HG02610 (cell line): ENCODE measurements at regions not wholly inside any gene's neighbourhood (a gene's known extent, or its start where the extent isn't known, plus 50 kb on each side); places are given as distances from the start of the nearest gene placed in this dataset.

Experiments used
- ATAC-seq: cut with Tn5 transposase; IDR thresholded peaks from one replicate; pipeline ENCODE4 v1.9.1; 2021; ENCODE audit warnings: mild to moderate bottlenecking, moderate library complexity; ENCODE audit not compliant: unreplicated experiment

GRCh38 chr11:92644595-92645445 lies 324.6 kb upstream of the MTNR1B start:
- ATAC-seq, result no peak

- ATAC-seq, result no peak
Measured at GRCh38 chr11:92651159-92651558, 318.3 kb upstream of the MTNR1B start.

DNA sequence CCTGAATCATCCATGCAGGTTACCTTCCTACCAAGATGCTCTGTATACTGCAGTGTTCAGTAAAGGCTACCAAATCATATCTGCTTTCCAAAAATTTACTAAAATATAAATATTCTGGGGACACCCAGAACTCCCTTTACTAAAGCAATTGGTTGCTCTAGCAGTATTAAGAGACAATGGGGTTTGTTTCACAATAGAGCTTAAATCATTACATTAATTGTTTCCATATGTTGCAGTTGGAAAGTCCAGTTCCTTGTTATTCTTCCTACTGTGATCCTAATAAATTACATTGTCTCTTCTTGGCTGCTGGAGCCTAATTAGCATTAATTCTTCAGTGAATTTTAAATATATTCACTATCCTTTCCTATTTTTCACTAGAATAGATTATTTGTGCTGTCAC lies 316.0 kb upstream of the MTNR1B start:
- ATAC-seq, result no peak

GRCh38 chr11:92656783-92657182 lies 312.7 kb upstream of the MTNR1B start:
- no peak for ATAC-seq

GRCh38 chr11:92657226-92657625 lies 312.2 kb upstream of the MTNR1B start:
- no peak for ATAC-seq

DNA sequence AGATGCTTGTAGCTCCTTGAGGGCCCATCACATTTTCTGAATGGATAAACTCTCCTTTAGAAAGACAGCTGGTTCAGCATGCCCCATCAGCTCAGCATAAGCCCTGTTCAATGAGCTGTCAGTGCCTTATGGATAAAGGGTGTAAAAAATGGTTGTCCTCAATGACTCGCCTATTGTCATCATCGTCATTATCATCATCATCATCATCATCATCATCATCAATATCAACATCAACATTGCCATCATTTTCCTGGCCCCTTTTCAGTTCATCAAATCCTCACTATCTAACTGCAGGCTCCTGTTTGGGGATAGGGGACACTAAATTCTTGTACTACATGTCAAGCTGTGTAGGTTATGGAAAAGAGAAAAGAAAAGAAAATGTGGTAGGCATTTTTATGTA lies 310.7 kb upstream of the MTNR1B start:
- no peak for ATAC-seq

DNA sequence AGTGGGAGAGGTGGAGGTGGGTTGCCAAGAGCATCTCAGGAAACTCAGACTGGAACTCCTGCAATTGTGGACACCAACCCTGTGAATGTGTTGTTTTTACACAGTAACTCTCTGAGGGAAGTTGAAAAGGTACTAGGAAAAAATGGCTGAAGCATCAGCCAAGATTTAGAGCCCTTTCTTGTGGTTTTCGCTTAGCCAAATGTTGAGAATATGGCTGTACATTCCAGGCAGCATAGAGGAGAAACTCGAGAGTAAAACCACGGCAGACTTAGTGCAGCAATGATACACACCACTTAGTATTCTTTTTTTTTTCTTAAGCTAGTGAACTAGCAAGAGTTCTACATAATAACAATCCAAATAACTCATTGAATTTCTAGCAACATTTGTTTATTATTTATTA lies 309.7 kb upstream of the MTNR1B start:
- ATAC-seq, result no peak

- ATAC-seq, result no peak
Measured at GRCh38 chr11:92662601-92663360, 306.7 kb upstream of the MTNR1B start.

GRCh38 chr11:92663539-92663938 lies 305.9 kb upstream of the MTNR1B start:
- no peak for ATAC-seq

GRCh38 chr11:92667486-92668152 lies 301.8 kb upstream of the MTNR1B start:
- ATAC-seq, result no peak

DNA sequence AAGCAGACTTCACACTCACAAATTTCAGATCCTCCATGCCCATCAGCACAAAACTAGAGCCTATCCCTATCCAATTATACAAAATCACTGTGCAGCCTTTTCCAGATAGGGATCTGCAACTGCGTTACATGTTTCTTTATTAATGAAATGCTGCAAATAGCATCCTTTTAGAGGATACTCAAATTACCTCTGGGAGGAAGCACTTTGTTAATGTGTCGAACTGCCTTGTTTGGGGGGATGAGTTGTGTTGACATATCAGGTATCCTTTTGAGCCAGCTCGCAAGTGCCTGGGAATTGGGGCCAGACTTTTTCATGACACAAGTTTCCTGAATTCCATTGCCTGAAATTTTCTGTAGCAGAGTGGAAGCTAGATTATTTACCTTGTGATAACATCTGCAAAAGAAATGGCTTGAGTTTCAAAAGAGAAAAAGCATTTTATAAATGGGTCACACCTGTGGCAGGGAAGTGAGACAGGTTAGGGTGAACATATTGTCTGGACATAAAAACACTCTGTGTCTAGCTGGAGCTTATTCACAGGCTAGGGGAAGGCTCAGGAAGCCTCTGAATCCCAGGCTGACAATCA lies 299.1 kb upstream of the MTNR1B start:
- no peak for ATAC-seq

GRCh38 chr11:92671081-92671480 lies 298.4 kb upstream of the MTNR1B start:
- ATAC-seq, result no peak

DNA sequence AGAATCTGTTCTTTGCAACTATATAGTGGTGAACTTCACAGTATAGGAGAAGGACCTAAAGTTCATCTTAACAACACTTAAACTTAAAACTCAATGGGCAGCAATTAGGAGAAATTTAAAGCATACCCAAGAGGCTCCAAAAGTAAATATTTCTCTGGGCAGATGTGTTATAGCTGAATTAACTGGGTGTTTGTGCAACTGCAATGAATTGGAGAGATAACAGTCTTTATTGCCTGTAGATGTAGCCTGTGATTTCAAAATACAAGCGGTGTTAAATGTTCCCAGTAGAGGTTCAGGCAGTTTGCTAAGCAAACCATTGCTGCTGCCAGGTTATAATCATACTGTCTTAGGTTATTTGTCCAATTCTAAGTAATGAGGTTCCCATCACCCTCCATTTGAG lies 294.1 kb upstream of the MTNR1B start:
- ATAC-seq, result no peak

DNA sequence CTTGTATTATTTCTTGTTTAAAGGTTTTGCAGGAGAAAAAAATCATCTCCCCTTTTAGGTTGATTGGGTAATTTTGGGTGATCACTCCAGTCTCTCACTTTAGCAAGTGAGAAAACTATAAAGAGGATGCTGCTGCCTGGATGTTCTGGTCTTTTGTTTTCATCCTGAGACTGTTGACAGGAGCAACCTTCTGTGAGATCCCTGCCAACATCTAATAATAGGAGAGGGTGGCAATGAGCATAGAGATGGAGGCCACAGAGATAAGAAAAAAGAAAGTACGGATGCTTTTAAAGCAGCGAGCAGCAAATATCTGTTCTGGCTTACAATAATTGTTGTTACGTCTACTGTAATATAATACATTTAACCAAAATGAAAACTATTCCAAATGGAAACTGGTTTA lies 293.6 kb upstream of the MTNR1B start:
- ATAC-seq, result no peak

GRCh38 chr11:92678008-92678611 lies 291.3 kb upstream of the MTNR1B start:
- ATAC-seq, result no peak

DNA sequence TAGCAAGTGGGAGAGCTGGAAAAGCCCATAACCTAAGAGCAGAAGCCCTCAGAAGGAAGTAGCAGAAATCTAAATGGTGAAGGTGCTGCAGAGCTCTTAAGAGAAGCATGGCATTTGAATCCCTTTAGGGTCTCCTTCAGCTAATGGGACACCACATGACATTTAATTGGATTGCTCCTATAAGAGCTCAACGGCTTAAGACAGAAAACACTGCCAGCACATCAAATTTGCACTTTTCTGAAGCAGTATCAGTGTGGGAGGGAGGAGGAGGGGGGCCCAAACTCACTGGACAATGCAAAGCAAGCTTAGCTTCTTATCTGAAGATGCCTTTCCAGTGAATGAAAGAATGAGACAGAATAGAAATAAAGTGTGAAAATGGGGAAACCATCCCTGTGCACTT lies 287.9 kb upstream of the MTNR1B start:
- no peak for ATAC-seq

DNA sequence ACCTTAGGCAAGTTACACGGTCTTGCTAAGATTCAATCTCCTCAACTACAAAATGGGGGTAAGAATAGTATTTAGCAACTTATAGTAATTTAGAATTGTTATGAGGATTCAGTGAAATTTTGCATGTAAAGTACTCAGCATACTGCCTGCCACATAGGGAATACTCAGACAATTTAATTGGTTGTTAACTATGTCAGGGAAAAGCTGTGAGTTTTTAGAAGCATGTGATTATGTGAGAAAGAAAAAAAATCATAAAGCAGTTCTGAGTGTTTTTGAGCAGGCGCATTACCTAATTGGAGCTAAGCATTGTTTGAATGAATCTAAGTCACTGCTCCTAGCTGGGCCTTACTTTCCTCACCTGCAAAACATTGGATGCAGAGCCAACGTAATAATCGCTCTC lies 287.3 kb upstream of the MTNR1B start:
- no peak for ATAC-seq

GRCh38 chr11:92682952-92683351 lies 286.5 kb upstream of the MTNR1B start:
- no peak for ATAC-seq

DNA sequence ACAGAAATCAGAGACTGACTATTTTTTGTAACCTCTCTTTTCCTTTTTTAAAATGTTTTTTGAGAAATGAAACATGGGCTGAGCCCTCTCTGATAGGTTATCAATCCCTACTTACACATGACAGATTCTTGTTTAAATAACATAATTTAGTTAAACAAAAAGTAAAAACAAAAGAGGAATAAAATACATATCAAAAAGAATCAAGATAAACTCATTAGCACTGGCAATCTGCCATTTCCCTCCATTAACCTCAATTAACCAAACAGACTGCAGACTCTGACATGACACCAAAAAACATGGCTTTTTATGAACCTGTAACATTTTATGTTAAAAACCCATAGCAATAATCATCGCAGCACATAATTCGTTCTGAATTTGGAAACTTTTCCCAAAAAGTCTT lies 284.4 kb upstream of the MTNR1B start:
- no peak for ATAC-seq

DNA sequence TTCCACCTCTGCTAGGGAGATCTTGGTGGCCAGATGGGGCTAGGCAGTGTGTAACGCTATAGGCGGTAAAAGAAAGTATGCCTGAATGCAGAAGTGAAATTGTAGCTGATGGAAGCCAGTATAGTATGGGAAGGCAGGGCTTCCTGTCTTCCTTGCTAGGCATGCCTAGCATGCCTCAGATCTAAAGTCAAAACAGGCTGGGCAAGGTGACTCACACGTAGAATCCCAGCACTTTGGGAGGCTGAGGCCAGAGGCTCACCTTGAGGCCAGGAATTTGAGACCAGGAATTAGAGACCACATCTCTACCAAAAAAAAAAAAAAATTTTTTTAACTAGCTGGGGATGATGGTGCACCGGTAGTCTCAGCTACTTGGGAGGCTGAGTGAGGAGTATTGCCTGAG lies 281.7 kb upstream of the MTNR1B start:
- ATAC-seq, result no peak

GRCh38 chr11:92688416-92688815 lies 281.0 kb upstream of the MTNR1B start:
- no peak for ATAC-seq
